ENCODE measurements at regions not wholly inside any gene's neighbourhood (a gene's known extent, or its start where the extent isn't known, plus 50 kb on each side); places are given as distances from the start of the nearest gene placed in this dataset.
"Not testable (repeated sequence)": the region's sequence is repeated elsewhere in the genome, so short reads cannot be mapped to it uniquely, and the experiment has no call there.

DNA sequence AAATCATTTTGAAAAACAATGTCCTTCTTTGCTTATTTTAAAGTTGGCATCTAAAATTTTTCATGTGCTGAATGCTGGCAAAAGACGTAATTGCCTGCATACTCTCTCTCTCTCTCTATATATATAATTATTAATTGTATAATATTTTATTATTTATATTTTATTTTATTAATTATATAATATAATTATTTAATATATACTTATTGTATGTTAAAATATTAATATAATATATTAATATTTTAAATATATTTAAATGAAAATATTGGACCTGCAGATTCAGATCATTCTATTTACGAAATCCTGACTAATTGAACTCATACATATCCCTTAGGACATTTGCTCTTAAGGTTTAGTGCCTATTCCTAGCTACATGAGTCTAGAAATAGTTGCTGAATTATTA, 144.7 kb upstream of the VCX start:
- Histone ChIP-seq H3K27me3 (no peaks in the 10 kb centered on the region), H3K4me1 (no peaks in the 10 kb centered on the region), H3K4me3 (no peak overlapping the region), H3K36me3 (no peaks in the 10 kb centered on the region), H3K27ac (no peak overlapping the region), H3K9me3 (replicated peaks) (no peaks in the 10 kb centered on the region)
- no peak for DNase-seq

DNA sequence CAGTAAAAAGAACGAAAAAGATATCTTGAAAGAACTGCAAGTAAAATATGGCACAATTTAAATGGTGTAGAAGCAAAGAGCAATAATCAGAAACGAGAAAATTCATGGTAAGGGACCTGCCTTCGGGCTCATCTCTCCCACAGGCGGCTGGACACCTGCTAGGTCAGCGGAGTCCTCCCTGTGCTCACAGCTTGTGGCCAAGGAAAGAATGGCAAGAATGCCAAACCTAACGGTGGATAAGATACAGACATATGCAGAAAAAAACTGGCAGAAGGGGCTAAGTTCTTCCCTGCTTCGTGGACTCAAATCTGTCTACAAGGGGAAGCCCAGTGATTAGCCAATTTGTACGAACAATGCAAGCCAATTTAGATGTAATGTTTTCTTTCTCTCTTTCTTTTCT, 152.1 kb upstream of the VCX start:
- no peaks in the 10 kb centered on the region for H3K4me1 ChIP-seq
- H3K9me3 ChIP-seq (replicated peaks), result no peaks in the 10 kb centered on the region
- no peak overlapping the region for H3K27ac ChIP-seq
- no peak overlapping the region for H3K4me3 ChIP-seq
- H3K27me3 ChIP-seq, result no peaks in the 10 kb centered on the region
- peak; percentile 5 to 20 for DNase-seq
- no peaks in the 10 kb centered on the region for H3K36me3 ChIP-seq

DNA sequence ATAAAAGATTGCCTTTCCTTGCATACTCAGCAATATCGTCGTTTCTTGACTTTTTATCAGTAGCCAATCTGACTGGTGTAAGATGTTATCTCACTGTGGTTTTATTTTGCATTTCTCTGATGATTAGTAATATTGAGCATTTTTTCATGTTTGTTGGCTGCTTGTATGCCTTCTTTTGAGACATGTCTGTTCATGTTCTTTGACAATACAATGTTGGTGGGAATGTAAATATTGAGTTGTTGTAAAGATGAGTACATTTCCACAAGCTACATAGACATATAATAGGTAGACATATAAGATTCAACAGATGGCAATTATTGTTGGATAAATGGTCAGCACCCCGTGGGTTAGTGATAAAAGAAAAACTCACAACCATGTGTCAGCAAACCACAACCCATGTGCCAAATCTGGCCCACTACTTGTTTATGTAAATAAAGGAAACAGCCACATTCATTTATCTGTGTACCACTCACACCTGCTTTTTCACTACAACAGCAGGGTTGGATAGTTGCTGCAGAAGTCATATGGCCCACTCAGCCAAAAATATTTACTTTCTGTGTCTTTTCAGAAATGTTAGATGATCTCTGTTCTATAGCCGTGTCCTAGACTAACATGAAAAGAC, 153.1 kb upstream of the VCX start:
- H3K4me1 ChIP-seq, result no peaks in the 10 kb centered on the region
- H3K27me3 ChIP-seq, result no peaks in the 10 kb centered on the region
- H3K4me3 ChIP-seq, result no peak overlapping the region
- no peaks in the 10 kb centered on the region for H3K36me3 ChIP-seq
- no peak overlapping the region for H3K27ac ChIP-seq
- no peaks in the 10 kb centered on the region for H3K9me3 ChIP-seq (replicated peaks)
- DNase-seq, result no peak

DNA sequence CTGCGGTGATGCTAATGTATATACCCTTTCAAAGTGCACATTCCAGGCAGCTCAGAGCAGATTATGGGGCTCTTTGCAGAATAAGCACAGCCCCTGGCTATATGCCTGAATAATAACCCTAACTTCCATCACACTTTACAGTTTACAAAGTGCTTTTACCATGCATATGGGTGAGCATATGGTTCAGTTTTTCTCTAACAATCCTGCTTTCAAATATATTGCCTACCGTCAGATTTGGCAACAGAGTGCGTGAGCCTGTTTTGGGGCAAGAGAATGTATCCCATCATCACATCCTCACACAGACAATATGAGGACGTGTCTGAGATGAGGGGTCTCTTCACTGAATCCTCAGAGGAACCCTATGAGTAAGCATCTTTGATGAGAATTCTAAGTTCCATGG, 162.8 kb upstream of the VCX start:
- H3K4me1 ChIP-seq, result no peaks in the 10 kb centered on the region
- H3K36me3 ChIP-seq, result no peaks in the 10 kb centered on the region
- no peak for DNase-seq
- H3K9me3 ChIP-seq (replicated peaks), result no peaks in the 10 kb centered on the region
- H3K4me3 ChIP-seq, result no peak overlapping the region
- no peaks in the 10 kb centered on the region for H3K27me3 ChIP-seq
- no peak overlapping the region for H3K27ac ChIP-seq

DNA sequence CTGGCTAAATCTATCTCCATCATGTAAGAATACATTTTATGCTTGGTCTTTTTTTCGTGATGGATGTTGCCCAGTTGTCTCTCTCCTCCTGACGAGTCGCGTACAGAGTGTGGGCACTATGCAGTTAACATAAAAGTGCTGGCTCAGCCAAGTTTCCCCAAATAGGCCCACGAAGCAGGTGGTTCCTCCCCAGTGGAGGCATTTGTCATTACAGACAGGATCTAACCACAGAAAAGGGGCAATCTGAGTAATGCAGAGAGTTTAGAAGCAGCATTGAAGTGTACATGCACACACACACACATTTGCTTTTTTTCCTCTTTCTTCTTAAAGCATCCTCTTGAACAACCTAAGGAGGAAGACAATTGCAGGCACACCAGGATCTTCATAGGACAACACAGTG, 188.7 kb upstream of the VCX start:
- Histone ChIP-seq H3K4me3 (no peak overlapping the region), H3K36me3 (no peaks in the 10 kb centered on the region), H3K4me1 (no peaks in the 10 kb centered on the region), H3K27ac (no peak overlapping the region), H3K27me3 (no peaks in the 10 kb centered on the region), H3K9me3 (replicated peaks) (no peaks in the 10 kb centered on the region)
- peak in 1 of 2 experiments; percentile 9 for DNase-seq

DNA sequence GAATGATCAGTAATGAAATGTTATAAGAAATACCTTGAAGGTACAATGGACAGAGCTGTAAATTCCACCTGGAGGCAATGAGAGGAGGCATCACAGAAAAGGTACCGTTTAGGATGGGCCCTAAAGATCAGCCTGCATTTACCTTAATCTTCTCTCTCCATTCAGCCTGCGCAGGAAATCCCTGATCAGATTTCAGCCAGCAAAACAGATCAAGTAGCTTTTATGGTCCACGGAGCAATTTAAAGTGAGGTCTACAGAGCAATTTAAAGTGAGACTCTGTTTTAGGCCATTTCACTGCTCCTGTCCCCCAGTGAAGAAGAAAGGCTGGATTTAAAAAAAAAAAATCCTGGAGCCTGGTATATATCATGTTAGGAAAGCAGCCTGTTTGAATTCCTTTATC, 195.1 kb upstream of the VCX start:
- Histone ChIP-seq H3K27ac (no peak overlapping the region), H3K27me3 (no peaks in the 10 kb centered on the region), H3K36me3 (no peaks in the 10 kb centered on the region), H3K4me3 (no peak overlapping the region), H3K4me1 (no peaks in the 10 kb centered on the region), H3K9me3 (replicated peaks) (no peaks in the 10 kb centered on the region)
- no peak for DNase-seq

DNA sequence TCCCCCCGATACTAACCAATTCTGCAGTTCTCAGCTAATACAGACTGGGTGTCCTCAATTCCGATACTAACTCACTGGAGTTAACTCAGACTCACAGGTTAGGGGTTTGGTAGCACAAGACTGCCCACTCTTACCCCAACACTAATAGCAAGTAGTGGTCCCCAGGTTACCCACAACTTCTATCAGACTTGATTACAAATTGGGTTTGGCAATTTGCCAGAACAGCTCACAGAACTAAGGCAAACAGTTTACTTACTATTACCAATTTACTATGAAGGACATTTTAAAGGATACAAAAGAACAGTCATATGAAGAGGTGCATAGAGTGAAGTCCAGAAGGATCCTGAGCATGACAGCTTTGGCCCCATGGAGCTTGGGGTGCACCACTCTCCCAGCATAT, 201.8 kb upstream of the VCX start:
- Histone ChIP-seq H3K27me3 (no peaks in the 10 kb centered on the region), H3K27ac (no peak overlapping the region)
- no peak for DNase-seq

DNA sequence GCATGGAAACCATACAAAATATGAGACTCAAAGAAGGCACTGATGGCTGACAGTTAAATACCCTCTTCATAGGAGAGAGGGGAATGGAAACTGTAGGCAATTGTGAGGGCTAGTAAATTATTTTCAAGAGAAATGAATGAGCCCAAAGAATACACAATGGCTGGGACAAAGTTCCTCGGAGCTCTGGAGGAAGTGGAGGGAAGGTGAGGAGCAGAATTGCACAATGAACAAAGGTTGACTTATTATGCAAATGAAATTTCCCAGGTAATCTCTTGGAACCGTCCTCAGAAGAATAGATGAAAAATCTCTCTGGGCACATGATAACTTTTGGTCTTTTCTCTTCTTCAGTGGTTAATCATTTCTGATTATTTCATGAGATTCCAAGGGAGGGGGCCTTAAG, 202.6 kb upstream of the VCX start:
- no peak overlapping the region for H3K27ac ChIP-seq
- no peaks in the 10 kb centered on the region for H3K9me3 ChIP-seq (replicated peaks)
- H3K36me3 ChIP-seq, result no peaks in the 10 kb centered on the region
- no peak for DNase-seq
- H3K4me3 ChIP-seq, result no peak overlapping the region
- no peaks in the 10 kb centered on the region for H3K27me3 ChIP-seq
- H3K4me1 ChIP-seq, result no peaks in the 10 kb centered on the region

More for the DNA sequence above, 201.8 kb upstream of the VCX start:
- H3K9me3 ChIP-seq (replicated peaks), result no peaks in the 10 kb centered on the region
- no peak overlapping the region for H3K4me3 ChIP-seq
- H3K4me1 ChIP-seq, result no peaks in the 10 kb centered on the region
- H3K36me3 ChIP-seq, result no peaks in the 10 kb centered on the region

DNA sequence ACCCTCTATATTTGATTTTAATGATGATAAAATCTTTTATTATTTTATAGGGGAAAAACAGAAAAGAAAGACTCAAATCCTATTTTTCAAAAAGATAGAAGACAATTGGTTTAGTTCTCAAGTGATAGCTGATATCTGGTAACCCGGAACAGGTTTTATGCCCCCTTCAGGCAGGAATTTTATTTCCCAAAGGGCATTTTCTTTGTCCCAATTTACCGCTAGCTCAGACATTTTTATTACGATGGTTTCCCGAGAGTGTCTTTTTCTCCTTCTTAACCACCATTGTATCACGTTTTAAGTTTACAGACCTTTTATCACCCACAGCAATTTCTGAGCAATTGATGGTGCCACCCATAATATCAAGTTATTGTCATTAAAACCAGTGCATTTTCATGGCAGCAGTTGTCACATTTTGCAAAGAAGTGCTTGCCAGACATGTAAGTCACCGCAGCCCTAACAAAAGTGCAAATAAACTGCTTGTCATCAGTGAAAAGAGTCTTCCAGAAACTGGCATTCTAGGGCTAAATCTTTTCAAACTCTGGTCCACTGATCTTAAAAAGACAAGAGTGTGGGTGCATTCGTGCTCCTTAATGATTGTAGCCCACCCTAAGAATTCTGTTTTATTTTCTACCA, 204.8 kb upstream of the VCX start:
- no peaks in the 10 kb centered on the region for H3K4me1 ChIP-seq
- H3K27me3 ChIP-seq, result no peaks in the 10 kb centered on the region
- H3K9me3 ChIP-seq (replicated peaks), result no peaks in the 10 kb centered on the region
- no peaks in the 10 kb centered on the region for H3K36me3 ChIP-seq
- H3K27ac ChIP-seq, result no peak overlapping the region
- no peak for DNase-seq
- H3K4me3 ChIP-seq, result no peak overlapping the region

DNA sequence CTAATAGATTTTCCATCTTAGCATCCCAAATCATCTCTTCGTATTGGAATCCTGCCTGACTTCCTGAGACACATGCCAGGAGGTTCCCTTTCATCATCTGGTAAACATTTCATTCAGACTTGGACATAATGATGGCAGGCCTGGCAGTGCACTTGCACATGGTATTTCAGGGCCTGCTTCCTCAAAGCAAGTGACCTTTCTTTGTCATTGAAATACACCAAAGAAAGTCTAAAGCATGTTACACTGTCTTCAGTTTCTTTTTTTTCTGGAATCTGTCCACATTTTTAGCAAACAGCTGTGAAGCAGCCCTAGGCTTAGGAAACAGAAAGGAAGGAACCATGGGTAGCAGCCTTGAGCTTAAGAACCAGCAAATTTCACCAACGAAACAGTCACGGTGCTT, 205.9 kb upstream of the VCX start:
- no peaks in the 10 kb centered on the region for H3K27me3 ChIP-seq
- no peak for DNase-seq
- no peaks in the 10 kb centered on the region for H3K4me1 ChIP-seq
- H3K4me3 ChIP-seq, result no peak overlapping the region
- H3K27ac ChIP-seq, result no peak overlapping the region
- no peaks in the 10 kb centered on the region for H3K36me3 ChIP-seq
- no peaks in the 10 kb centered on the region for H3K9me3 ChIP-seq (replicated peaks)

DNA sequence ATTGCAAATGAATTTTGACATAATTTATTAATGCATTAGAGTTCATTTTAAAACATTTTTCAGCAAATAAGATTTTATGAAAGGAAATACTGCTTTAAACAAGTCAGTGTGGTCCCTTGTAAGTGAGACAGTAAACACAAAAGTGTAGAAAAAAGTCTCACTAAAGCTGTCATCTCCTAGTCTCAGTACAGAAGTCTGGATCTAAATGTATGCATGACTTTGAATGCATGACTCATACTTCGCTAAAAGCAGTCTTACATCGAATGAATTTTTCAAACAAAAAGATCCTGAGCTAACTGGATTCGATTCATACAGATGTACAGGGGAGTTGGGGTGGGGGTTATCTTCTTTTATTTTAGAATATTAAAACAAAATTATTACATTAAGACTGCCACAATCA, 207.4 kb upstream of the VCX start:
- no peak for DNase-seq
- H3K27me3 ChIP-seq, result no peaks in the 10 kb centered on the region
- no peaks in the 10 kb centered on the region for H3K9me3 ChIP-seq (replicated peaks)
- H3K27ac ChIP-seq, result no peak overlapping the region
- no peaks in the 10 kb centered on the region for H3K4me1 ChIP-seq
- no peak overlapping the region for H3K4me3 ChIP-seq
- H3K36me3 ChIP-seq, result no peaks in the 10 kb centered on the region

DNA sequence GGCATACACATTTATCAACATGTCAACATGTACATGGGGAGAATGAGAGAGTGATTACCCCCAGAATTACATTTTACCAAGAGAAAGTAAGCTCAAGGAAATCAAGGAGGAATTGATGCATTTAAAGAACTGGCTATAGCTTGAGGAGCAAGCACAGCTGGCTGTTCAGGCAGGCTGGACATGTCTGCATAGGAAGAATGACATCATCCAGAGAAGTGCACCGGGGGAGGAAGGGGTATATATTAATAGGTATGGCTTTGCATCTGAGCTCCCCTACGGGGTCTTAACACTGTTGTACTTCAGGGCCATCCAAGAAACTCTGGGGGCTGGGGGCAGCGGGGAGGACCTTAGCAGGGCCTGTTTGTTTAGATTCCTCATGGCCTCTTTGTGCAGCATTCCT, 222.4 kb upstream of the VCX start:
- Histone ChIP-seq H3K27me3 (no peaks in the 10 kb centered on the region), H3K36me3 (no peaks in the 10 kb centered on the region), H3K4me3 (no peak overlapping the region), H3K27ac (no peak overlapping the region), H3K9me3 (replicated peaks) (no peaks in the 10 kb centered on the region), H3K4me1 (no peaks in the 10 kb centered on the region)
- peak; percentile 8 to 23 for DNase-seq

DNA sequence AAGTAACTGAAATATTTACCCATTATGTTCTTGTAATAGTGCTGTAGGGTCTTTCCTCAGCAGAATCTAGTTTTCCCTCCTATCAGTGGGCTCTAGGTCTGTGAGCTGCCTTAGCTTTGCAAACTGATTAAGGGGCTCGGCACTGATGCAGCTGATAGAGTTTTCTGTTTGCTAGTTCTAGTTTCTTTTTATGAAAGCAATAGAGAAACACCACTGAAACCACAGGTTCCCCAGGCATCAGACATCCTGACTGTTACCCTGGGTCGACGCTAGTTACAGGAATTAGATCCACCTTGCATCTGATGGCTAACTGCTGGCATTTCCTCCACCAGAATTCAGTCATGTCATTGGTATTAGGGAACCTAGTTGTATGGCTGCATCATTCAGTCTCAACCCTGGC, 225.0 kb upstream of the VCX start:
- H3K4me1 ChIP-seq, result no peaks in the 10 kb centered on the region
- DNase-seq, result no peak

DNA sequence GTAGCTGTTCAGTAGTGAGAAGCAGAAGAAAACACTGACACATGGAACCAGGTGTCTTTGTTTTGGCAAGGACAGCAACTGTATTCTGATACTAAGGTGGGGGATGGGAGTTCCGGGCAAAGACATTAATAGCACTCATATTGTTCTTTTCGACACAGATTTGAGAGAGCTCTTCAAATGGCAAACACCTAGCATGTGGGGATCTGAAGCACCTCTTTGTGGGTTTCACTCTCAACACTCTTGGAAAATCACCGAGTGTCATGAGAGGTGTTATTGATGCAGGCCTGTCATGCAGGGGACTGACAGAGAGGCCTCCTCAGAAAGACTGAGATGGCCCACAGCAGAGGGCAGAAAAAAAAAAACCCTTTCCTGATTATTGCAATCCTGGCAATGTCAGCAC, 228.4 kb upstream of the VCX start:
- H3K27me3 ChIP-seq, result no peaks in the 10 kb centered on the region
- H3K36me3 ChIP-seq, result no peaks in the 10 kb centered on the region
- no peak overlapping the region for H3K27ac ChIP-seq
- no peak for DNase-seq
- H3K4me1 ChIP-seq, result no peaks in the 10 kb centered on the region
- H3K9me3 ChIP-seq (replicated peaks), result no peaks in the 10 kb centered on the region
- no peak overlapping the region for H3K4me3 ChIP-seq

More for the DNA sequence above, 225.0 kb upstream of the VCX start:
- Histone ChIP-seq H3K4me3 (no peak overlapping the region), H3K27me3 (no peaks in the 10 kb centered on the region), H3K27ac (no peak overlapping the region), H3K9me3 (replicated peaks) (no peaks in the 10 kb centered on the region), H3K36me3 (no peaks in the 10 kb centered on the region)

DNA sequence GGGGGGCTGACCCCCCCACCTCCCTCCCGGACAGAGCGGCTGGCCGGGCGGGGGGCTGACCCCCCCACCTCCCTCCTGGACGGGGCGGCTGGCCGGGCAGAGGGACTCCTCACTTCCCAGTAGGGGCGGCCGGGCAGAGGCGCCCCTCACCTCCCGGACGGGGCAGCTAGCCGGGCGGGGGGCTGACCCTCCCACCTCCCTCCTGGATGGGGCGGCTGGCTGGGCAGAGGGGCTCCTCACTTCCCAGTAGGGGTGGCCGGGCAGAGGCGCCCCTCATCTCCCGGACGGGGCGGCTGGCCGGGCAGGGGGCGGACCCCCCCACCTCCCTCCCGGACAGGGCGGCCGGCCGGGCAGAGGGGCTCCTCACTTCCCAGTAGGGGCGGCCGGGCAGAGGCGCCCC, 234.3 kb upstream of the VCX start:
- H3K9me3 ChIP-seq (replicated peaks); H3K27me3 ChIP-seq; DNase-seq; H3K36me3 ChIP-seq; H3K4me3 ChIP-seq; H3K4me1 ChIP-seq; H3K27ac ChIP-seq: not testable (repeated sequence)

DNA sequence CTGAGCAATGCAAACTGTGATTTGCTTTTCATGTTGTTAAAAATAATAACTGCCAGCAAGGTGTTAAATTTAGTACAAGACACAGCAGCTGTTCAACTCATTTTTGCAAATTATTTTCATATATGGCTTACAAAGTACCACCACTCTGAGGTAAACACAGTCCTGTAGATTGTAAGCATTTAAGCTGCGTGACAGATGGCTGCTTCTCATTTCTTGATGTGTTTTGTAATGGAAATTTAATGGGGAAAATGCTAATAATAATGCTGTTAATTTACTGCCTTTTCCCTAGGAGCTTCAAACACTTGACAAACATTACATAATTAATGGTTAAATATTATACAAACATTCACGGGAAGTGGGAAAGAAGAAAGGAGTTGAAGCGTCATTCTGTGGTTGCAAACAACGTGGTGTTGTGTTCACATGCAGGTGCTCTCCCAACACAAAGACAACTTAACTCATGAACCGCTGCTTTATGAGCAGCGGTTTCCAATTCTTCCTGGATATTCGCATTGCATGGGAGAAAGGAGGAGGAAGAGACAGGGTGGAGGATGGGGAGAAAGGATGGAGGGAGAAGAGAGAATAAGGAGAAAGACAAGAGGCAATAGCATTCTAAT, 236.8 kb upstream of the VCX start:
- Histone ChIP-seq H3K4me3 (no peak overlapping the region), H3K27ac (no peak overlapping the region), H3K4me1 (no peaks in the 10 kb centered on the region), H3K27me3 (no peaks in the 10 kb centered on the region), H3K9me3 (replicated peaks) (no peaks in the 10 kb centered on the region), H3K36me3 (no peaks in the 10 kb centered on the region)
- DNase-seq, result no peak

Measured in SJCRH30 (cell line).